HT1080 (cell line): ENCODE measurements at regions not wholly inside any gene's neighbourhood (a gene's known extent, or its start where the extent isn't known, plus 50 kb on each side); places are given as distances from the start of the nearest gene placed in this dataset.

Source experiments
- DNase-seq: peaks from one replicate; pipeline ENCODE4 v3.0.0-alpha.2; 2015; ENCODE audit warnings: low read depth

GRCh38 chr2:2702385-2702784 is 371.3 kb upstream of the MYT1L start:
- DNase-seq = no peak

- DNase-seq = no peak
Observed at GRCh38 chr2:2701813-2702212, 370.7 kb upstream of the MYT1L start.

GRCh38 chr2:2701176-2701781 is 370.2 kb upstream of the MYT1L start:
- no peak for DNase-seq

GRCh38 chr2:2699121-2699505 is 368.0 kb upstream of the MYT1L start:
- DNase-seq = no peak

GRCh38 chr2:2698182-2699120 is 367.4 kb upstream of the MYT1L start:
- DNase-seq = peak; percentile 17

- no peak for DNase-seq
Observed at GRCh38 chr2:2696733-2697455, 365.8 kb upstream of the MYT1L start.

GRCh38 chr2:2696325-2696724 is 365.2 kb upstream of the MYT1L start:
- DNase-seq = no peak

GRCh38 chr2:2694746-2695145 is 363.7 kb upstream of the MYT1L start:
- DNase-seq = no peak

GRCh38 chr2:2692599-2693389 is 361.7 kb upstream of the MYT1L start:
- DNase-seq = no peak

- DNase-seq = no peak
Observed at GRCh38 chr2:2691419-2691818, 360.3 kb upstream of the MYT1L start.

- DNase-seq = no peak
Observed at GRCh38 chr2:2690985-2691384, 359.9 kb upstream of the MYT1L start.

GRCh38 chr2:2689306-2689705 is 358.2 kb upstream of the MYT1L start:
- no peak for DNase-seq

GRCh38 chr2:2688254-2688653 is 357.2 kb upstream of the MYT1L start:
- DNase-seq = no peak

GRCh38 chr2:2687745-2688144 is 356.7 kb upstream of the MYT1L start:
- DNase-seq = no peak

- DNase-seq = no peak
Observed at GRCh38 chr2:2686222-2686621, 355.1 kb upstream of the MYT1L start.

GRCh38 chr2:2683606-2684224 is 352.6 kb upstream of the MYT1L start:
- DNase-seq = no peak

- DNase-seq = no peak
Observed at GRCh38 chr2:2682700-2683342, 351.7 kb upstream of the MYT1L start.

- DNase-seq = no peak
Observed at GRCh38 chr2:2681711-2682251, 350.7 kb upstream of the MYT1L start.

GRCh38 chr2:2681085-2681484 is 350.0 kb upstream of the MYT1L start:
- DNase-seq = no peak

GRCh38 chr2:2674831-2675230 is 343.8 kb upstream of the MYT1L start:
- no peak for DNase-seq
